Hepatocyte (in vitro differentiated cells): ENCODE measurements at regions not wholly inside any gene's neighbourhood (a gene's known extent, or its start where the extent isn't known, plus 50 kb on each side); places are given as distances from the start of the nearest gene placed in this dataset.

Experiments
- DNase-seq: peaks from one replicate; pipeline ENCODE4 v3.0.0-alpha.2; 2016; ENCODE audit warnings: low spot score
- H2AFZ ChIP-seq: fragments of 200-600 bp; sonication (generic); 2 replicates; pipeline ENCODE4 v1.6.0; 2016; ENCODE audit warnings: antibody characterized with exemption, mild to moderate bottlenecking
- H3K27ac ChIP-seq: fragments of 200-600 bp; sonication (generic); 2 replicates; pipeline ENCODE4 v1.5.1; 2016; ENCODE audit warnings: mild to moderate bottlenecking
- H3K27me3 ChIP-seq: fragments of 200-600 bp; sonication (generic); 2 replicates; pipeline ENCODE4 v1.6.1; 2016
- H3K36me3 ChIP-seq: fragments of 200-600 bp; sonication (generic); replicated peaks from 2 replicates; pipeline ENCODE4 v1.5.1; 2016; ENCODE audit warnings: low read depth; ENCODE audit not compliant: insufficient read depth
- H3K4me1 ChIP-seq: fragments of 200-600 bp; sonication (generic); 2 replicates; pipeline ENCODE4 v1.5.1; 2016; ENCODE audit warnings: mild to moderate bottlenecking, moderate library complexity; ENCODE audit not compliant: insufficient read depth
- H3K4me2 ChIP-seq: fragments of 200-600 bp; sonication (generic); 2 replicates; pipeline ENCODE4 v1.6.0; 2016
- H3K4me3 ChIP-seq: fragments of 200-600 bp; sonication (generic); 2 replicates; pipeline ENCODE4 v1.5.1; 2016; ENCODE audit warnings: mild to moderate bottlenecking
- H3K79me2 ChIP-seq: fragments of 200-600 bp; sonication (generic); 2 replicates; pipeline ENCODE4 v1.6.0; 2017; ENCODE audit warnings: mild to moderate bottlenecking
- H3K9me2 ChIP-seq: fragments of 200-600 bp; sonication (generic); replicated peaks from 2 replicates; pipeline ENCODE4 v1.6.0; 2017; ENCODE audit warnings: mild to moderate bottlenecking; ENCODE audit not compliant: insufficient read depth
- H3K9me3 ChIP-seq: fragments of 200-600 bp; sonication (generic); 2 replicates; pipeline ENCODE4 v1.5.1; 2016; ENCODE audit warnings: low read depth, mild to moderate bottlenecking
- H4K20me1 ChIP-seq: fragments of 200-600 bp; sonication (generic); 2 replicates; pipeline ENCODE4 v1.6.0; 2016; ENCODE audit warnings: mild to moderate bottlenecking; ENCODE audit not compliant: insufficient read depth, poor library complexity, severe bottlenecking
- CTCF ChIP-seq: fragments of 200-600 bp; sonication (generic); IDR thresholded peaks from 2 replicates; pipeline ENCODE4 v1.5.1; 2016; ENCODE audit warnings: antibody characterized with exemption, mild to moderate bottlenecking; ENCODE audit not compliant: poor library complexity
- EZH2 ChIP-seq: fragments of 200-600 bp; sonication (generic); IDR thresholded peaks from 2 replicates; pipeline ENCODE4 v1.6.1; 2016; ENCODE audit warnings: antibody characterized with exemption, mild to moderate bottlenecking, borderline replicate concordance
- EZH2phosphoT487 ChIP-seq: fragments of 200-600 bp; sonication (generic); IDR thresholded peaks from one replicate; pipeline ENCODE4 v1.6.1; 2018; ENCODE audit warnings: antibody characterized with exemption, mild to moderate bottlenecking, low read depth, moderate library complexity; ENCODE audit not compliant: unreplicated experiment, severe bottlenecking
- WGBS: methylation state at CpG from one replicate; pipeline ENCODE4 v1.1.6; 2016; ENCODE audit warnings: low lambda C conversion rate; ENCODE audit errors: missing lambda C conversion rate; 5-methylcytosine and 5-hydroxymethylcytosine counted together

- WGBS: 96% methylated on average over 6 of the region's 6 CpGs
- H3K9me2 ChIP-seq: no peaks in the 10 kb centered on the region
- no peaks in the 10 kb centered on the region for H3K36me3 ChIP-seq
- no peak for TF ChIP-seq CTCF
- no peak for TF ChIP-seq EZH2
- no peak for TF ChIP-seq EZH2phosphoT487
- H3K79me2 ChIP-seq: no peaks in the 10 kb centered on the region
- no peak for DNase-seq
- no peaks in the 10 kb centered on the region for H4K20me1 ChIP-seq
- H3K4me1 ChIP-seq: peaks cover 8% of the 10 kb centered on the region
- H3K4me3 ChIP-seq: no peak overlapping the region
- H3K27ac ChIP-seq: no peak overlapping the region
- H3K9me3 ChIP-seq: no peaks in the 10 kb centered on the region
- no peak overlapping the region for H3K4me2 ChIP-seq
- no peak overlapping the region for H2AFZ ChIP-seq
- no peaks in the 10 kb centered on the region for H3K27me3 ChIP-seq
Measured at GRCh38 chr18:75643083-75643482, 215.6 kb upstream of the SMIM21 start.

GRCh38 chr18:75639472-75639831 is 211.9 kb upstream of the SMIM21 start:
- H3K4me2 ChIP-seq: no peak overlapping the region
- no peak overlapping the region for H3K27ac ChIP-seq
- 74% methylated on average over 8 of the region's 8 CpGs for WGBS

GRCh38 chr18:75638776-75639471 is 211.4 kb upstream of the SMIM21 start:
- peak overlapping the region; percentile 73 for H3K4me2 ChIP-seq

More at GRCh38 chr18:75639472-75639831, 211.9 kb upstream of the SMIM21 start:
- no peak overlapping the region for H3K4me3 ChIP-seq
- no peak overlapping the region for H2AFZ ChIP-seq
- no peak for DNase-seq
- H3K9me3 ChIP-seq: no peaks in the 10 kb centered on the region
- H3K9me2 ChIP-seq: no peaks in the 10 kb centered on the region
- no peak for TF ChIP-seq CTCF
- no peak for TF ChIP-seq EZH2phosphoT487
- no peak for TF ChIP-seq EZH2
- no peaks in the 10 kb centered on the region for H4K20me1 ChIP-seq
- H3K36me3 ChIP-seq: no peaks in the 10 kb centered on the region
- peaks cover 11% of the 10 kb centered on the region for H3K4me1 ChIP-seq
- H3K27me3 ChIP-seq: no peaks in the 10 kb centered on the region
- H3K79me2 ChIP-seq: no peaks in the 10 kb centered on the region

GRCh38 chr18:75638223-75638775 is 210.8 kb upstream of the SMIM21 start:
- Histone ChIP-seq H3K27ac (peak overlapping the region; percentile 77), H3K27me3 (no peaks in the 10 kb centered on the region), H3K4me3 (no peak overlapping the region), H3K36me3 (no peaks in the 10 kb centered on the region), H3K4me1 (peaks cover 11% of the 10 kb centered on the region), H4K20me1 (no peaks in the 10 kb centered on the region), H3K9me3 (no peaks in the 10 kb centered on the region), H3K79me2 (no peaks in the 10 kb centered on the region), H3K4me2 (peak overlapping the region; percentile 73), H2AFZ (peak overlapping the region; percentile 31), H3K9me2 (no peaks in the 10 kb centered on the region)
- no peak for TF ChIP-seq EZH2
- DNase-seq: peak; percentile 40
- WGBS: 46% methylated on average over 16 of the region's 16 CpGs

More at GRCh38 chr18:75638776-75639471, 211.4 kb upstream of the SMIM21 start:
- H3K4me3 ChIP-seq: no peak overlapping the region
- H3K36me3 ChIP-seq: no peaks in the 10 kb centered on the region
- H3K27ac ChIP-seq: peak overlapping the region; percentile 77
- TF ChIP-seq EZH2phosphoT487 (no peak), EZH2 (no peak)
- H2AFZ ChIP-seq: peak overlapping the region; percentile 31
- H3K9me3 ChIP-seq: no peaks in the 10 kb centered on the region
- peak; percentile 14 for DNase-seq
- H3K4me1 ChIP-seq: peaks cover 11% of the 10 kb centered on the region
- WGBS: 42% methylated on average over 24 of the region's 24 CpGs
- H4K20me1 ChIP-seq: no peaks in the 10 kb centered on the region
- no peaks in the 10 kb centered on the region for H3K9me2 ChIP-seq
- H3K27me3 ChIP-seq: no peaks in the 10 kb centered on the region
- H3K79me2 ChIP-seq: no peaks in the 10 kb centered on the region
